Ishikawa (cell line): ENCODE measurements at regions not wholly inside any gene's neighbourhood (a gene's known extent, or its start where the extent isn't known, plus 50 kb on each side); places are given as distances from the start of the nearest gene placed in this dataset.
A peak's percentile ranks its signal among the peaks of the same experiment; 100 is the strongest.

Experiments used
- CEBPB ChIP-seq: IDR thresholded peaks from 2 replicates; pipeline ENCODE4 v1.6.1; 2012
- CREB1 ChIP-seq: IDR thresholded peaks from 2 replicates; pipeline ENCODE4 v1.6.1; 2012; ENCODE audit warnings: low read depth
- EGR1 ChIP-seq: IDR thresholded peaks from 2 replicates; pipeline ENCODE4 v1.6.1; 2012
- EP300 ChIP-seq: IDR thresholded peaks from 2 replicates; pipeline ENCODE4 v1.6.1; 2012; ENCODE audit warnings: borderline replicate concordance
- FOXM1 ChIP-seq: IDR thresholded peaks from 2 replicates; pipeline ENCODE4 v1.6.1; 2012; ENCODE audit warnings: low read depth, borderline replicate concordance
- NFIC ChIP-seq: IDR thresholded peaks from 2 replicates; pipeline ENCODE4 v1.6.1; 2012
- RAD21 ChIP-seq: IDR thresholded peaks from 2 replicates; pipeline ENCODE4 v1.6.1; 2012; ENCODE audit warnings: low read depth
- TAF1 ChIP-seq: IDR thresholded peaks from 2 replicates; pipeline ENCODE4 v1.6.1; 2012; ENCODE audit warnings: low read depth, mild to moderate bottlenecking
- TCF12 ChIP-seq: IDR thresholded peaks from 2 replicates; pipeline ENCODE4 v1.6.1; 2012; ENCODE audit warnings: low read depth
- TEAD4 ChIP-seq: IDR thresholded peaks from 2 replicates; pipeline ENCODE4 v1.6.1; 2012
- YY1 ChIP-seq: IDR thresholded peaks from 2 replicates; pipeline ENCODE4 v1.6.1; 2012; ENCODE audit warnings: low read depth
- ZBTB7A ChIP-seq: IDR thresholded peaks from 2 replicates; pipeline ENCODE4 v1.6.1; 2012; ENCODE audit warnings: low read depth
- TF ChIP-seq, protein P1 (sequence below): IDR thresholded peaks from 2 replicates; pipeline ENCODE4 v1.6.1; 2012; ENCODE audit warnings: low read depth, mild to moderate bottlenecking
- TF ChIP-seq, protein P2 (sequence below): IDR thresholded peaks from 2 replicates; pipeline ENCODE4 v1.6.1; 2012
- TF ChIP-seq, protein P3 (sequence below): IDR thresholded peaks from 2 replicates; pipeline ENCODE4 v1.6.1; 2012

DNA sequence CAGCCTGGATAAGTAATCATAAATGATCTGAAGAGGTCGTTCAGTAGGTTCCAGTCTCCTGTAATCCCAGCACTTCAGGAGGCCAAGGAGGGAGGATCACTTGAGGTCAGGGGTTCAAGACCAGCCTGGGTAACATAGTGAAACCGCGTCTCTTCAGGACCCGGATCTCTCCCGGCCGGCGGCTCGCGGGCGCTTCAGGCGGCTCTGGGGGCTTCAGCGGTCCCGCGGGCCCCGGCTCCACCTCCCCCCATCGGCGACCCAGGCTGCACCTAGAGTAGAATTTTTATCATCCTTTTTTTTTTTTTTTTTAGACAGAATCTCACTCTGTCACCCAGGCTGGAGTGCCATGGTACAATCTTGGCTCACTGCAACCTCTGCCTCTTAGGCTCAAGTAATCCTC lies 95.9 kb downstream of the ABCC12 start:
- TF ChIP-seq, protein P1, sequence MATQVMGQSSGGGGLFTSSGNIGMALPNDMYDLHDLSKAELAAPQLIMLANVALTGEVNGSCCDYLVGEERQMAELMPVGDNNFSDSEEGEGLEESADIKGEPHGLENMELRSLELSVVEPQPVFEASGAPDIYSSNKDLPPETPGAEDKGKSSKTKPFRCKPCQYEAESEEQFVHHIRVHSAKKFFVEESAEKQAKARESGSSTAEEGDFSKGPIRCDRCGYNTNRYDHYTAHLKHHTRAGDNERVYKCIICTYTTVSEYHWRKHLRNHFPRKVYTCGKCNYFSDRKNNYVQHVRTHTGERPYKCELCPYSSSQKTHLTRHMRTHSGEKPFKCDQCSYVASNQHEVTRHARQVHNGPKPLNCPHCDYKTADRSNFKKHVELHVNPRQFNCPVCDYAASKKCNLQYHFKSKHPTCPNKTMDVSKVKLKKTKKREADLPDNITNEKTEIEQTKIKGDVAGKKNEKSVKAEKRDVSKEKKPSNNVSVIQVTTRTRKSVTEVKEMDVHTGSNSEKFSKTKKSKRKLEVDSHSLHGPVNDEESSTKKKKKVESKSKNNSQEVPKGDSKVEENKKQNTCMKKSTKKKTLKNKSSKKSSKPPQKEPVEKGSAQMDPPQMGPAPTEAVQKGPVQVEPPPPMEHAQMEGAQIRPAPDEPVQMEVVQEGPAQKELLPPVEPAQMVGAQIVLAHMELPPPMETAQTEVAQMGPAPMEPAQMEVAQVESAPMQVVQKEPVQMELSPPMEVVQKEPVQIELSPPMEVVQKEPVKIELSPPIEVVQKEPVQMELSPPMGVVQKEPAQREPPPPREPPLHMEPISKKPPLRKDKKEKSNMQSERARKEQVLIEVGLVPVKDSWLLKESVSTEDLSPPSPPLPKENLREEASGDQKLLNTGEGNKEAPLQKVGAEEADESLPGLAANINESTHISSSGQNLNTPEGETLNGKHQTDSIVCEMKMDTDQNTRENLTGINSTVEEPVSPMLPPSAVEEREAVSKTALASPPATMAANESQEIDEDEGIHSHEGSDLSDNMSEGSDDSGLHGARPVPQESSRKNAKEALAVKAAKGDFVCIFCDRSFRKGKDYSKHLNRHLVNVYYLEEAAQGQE = no peak
- TF ChIP-seq, protein P2, sequence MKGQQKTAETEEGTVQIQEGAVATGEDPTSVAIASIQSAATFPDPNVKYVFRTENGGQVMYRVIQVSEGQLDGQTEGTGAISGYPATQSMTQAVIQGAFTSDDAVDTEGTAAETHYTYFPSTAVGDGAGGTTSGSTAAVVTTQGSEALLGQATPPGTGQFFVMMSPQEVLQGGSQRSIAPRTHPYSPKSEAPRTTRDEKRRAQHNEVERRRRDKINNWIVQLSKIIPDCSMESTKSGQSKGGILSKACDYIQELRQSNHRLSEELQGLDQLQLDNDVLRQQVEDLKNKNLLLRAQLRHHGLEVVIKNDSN = no peak
- TF ChIP-seq EGR1 (no peak), TCF12 (no peak), RAD21 (no peak), NFIC (no peak), TEAD4 (no peak)
- TF ChIP-seq, protein P3, sequence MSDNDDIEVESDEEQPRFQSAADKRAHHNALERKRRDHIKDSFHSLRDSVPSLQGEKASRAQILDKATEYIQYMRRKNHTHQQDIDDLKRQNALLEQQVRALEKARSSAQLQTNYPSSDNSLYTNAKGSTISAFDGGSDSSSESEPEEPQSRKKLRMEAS = no peak

DNA sequence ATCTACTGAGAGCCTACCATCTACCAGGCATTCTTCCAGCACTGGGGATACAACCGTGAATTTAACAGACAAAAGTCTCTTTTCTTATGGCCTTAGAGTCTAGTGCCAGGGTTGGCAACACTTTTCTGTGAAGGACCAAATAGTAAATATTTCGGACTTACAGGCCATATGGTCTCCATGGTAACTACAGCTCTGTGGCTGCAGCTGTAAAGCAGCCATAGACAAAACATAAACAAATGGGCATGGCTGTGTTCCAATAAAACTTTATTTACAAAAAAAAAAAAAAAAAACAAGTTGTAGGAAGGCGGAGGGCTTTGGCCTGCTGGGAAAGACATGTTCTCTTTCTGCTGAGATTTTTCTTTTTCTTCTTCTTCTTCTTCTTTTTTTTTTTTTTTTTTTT lies 98.7 kb downstream of the ABCC12 start:
- TF ChIP-seq, protein P2 = no peak
- TF ChIP-seq YY1 = no peak
- no peak for TF ChIP-seq TEAD4
- no peak for TF ChIP-seq TAF1
- no peak for TF ChIP-seq CEBPB
- TF ChIP-seq ZBTB7A = no peak
- TF ChIP-seq TCF12 = no peak

DNA sequence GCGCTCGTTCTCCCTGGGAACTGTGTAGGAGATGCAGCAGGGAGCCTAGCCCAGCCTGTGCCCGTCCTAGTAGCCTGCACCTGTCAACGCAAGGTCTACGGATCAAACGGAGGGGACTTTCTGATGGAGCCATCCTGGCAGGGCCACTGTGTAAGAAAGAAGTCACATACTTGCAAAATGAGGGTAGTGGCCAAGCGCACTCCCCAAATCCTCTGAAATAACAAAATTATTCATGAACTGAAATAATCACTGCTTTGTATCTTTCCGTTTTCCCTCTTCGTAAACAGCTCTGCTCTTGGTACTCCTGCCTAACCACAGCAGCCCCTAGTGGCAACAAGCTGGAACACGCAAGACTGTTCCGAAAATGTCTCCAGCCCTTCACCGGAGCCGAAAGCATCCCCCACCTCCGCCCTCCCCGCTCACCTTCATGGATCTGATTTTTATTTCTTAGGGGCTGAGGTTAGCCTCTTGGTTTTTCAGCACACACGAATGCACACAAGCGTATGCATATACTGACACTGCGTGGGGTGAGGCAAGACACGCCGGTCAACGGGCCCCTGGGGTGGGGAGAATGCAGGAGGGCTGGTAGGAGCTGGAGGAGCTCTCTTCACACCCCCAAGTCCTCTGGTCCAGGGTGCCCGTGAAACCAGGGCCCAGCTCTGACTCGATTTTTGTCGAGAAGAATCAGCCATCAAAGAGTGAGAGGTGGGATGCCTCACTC lies 100.8 kb downstream of the ABCC12 start:
- TF ChIP-seq RAD21 (peak; percentile 79), EGR1 (no peak)

DNA sequence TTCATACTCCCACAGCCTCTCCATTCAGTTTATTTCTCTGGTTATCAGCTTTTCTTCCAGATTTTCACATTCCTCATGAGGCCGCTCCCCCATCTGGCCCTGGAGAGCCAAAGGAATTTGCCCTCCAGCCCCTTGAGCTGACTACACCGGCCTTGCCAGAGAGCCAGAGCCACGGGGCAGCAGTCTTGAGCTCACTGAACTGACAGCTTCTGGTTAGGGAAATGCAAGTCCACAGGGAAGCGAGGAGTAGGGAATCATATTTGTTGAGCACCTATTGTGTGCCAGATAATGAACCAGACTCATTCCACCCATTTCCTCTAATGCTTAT lies 102.4 kb downstream of the ABCC12 start:
- TF ChIP-seq TEAD4 (no peak), ZBTB7A (no peak), TAF1 (no peak), RAD21 (no peak), CEBPB (no peak), EGR1 (no peak), EP300 (no peak), FOXM1 (no peak), CREB1 (no peak), NFIC (no peak)
- TF ChIP-seq, protein P2 = no peak
- TF ChIP-seq, protein P1 = no peak

DNA sequence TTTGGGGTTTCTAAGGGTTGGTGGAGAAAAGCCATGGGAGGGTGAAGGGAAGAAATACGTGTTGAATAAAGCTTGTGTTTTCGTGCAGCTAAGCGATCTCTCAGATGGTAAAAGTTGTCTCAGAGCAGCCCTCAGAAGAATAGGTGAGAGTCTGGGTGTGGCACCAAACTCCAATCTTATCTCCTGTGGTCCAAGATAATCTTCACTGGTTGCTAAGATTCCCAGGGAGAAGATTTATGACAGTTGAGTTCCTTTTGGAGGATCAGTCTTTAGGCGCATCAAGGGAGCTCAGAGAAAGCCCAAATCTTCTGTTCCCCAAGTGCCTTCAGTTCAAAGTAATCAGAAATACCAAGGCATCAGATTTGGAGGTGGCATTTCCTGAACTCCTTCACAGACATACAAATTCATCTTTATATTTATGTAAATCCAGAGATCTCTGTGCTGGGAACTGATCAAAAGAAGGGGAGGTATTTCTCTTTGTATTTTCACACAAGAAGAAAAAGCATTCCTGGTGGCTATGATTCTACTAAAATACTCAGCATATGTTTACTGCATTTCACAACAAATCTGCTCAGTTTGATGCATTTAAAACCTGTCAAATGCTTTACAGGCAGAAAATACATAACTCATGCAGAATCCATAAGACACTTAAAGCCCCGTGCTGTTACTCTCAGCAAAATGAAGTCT lies 102.9 kb downstream of the ABCC12 start:
- TF ChIP-seq CREB1 (no peak), YY1 (no peak), EP300 (no peak), FOXM1 (no peak), TCF12 (no peak), TEAD4 (no peak), CEBPB (no peak)
- TF ChIP-seq, protein P2 = no peak
- TF ChIP-seq, protein P3 = no peak
